CD14-positive monocyte (primary cell): ENCODE measurements at regions not wholly inside any gene's neighbourhood (a gene's known extent, or its start where the extent isn't known, plus 50 kb on each side); places are given as distances from the start of the nearest gene placed in this dataset.

Experiments
- DNase-seq, 3 donors: peaks; one replicate each; pipeline ENCODE4 v3.0.0-alpha.2; 2011 to 2022
- H2AFZ ChIP-seq: 2 replicates; pipeline ENCODE4 v1.6.0; 2012; ENCODE audit warnings: mild to moderate bottlenecking, low read depth, low read length, inconsistent platforms; ENCODE audit not compliant: insufficient read depth, poor library complexity, severe bottlenecking
- H3K27ac ChIP-seq, 2 donors: 1 replicate in 1 of 2; 2 replicates in 1 of 2; pipeline ENCODE4 v1.5.1; 2012 to 2013; ENCODE audit warnings: low read length in 2 of 2, control low read depth in 1 of 2, inconsistent platforms in 1 of 2, low read depth in 1 of 2, mild to moderate bottlenecking in 1 of 2
- H3K27me3 ChIP-seq, 2 donors: one replicate each; pipeline versions ENCODE4 v1.6.0 to v1.6.1; 2011 to 2013; ENCODE audit warnings: low read length in 2 of 2; ENCODE audit not compliant: control insufficient read depth in 2 of 2, insufficient read depth in 2 of 2
- H3K36me3 ChIP-seq, 2 donors: replicated peaks in 1 of 2; 1 replicate in 1 of 2; 2 replicates in 1 of 2; pipeline versions ENCODE4 v1.5.1 to v1.6.1; 2012 to 2013; ENCODE audit warnings: low read length in 2 of 2, control low read depth in 1 of 2, inconsistent platforms in 1 of 2, mild to moderate bottlenecking in 1 of 2; ENCODE audit not compliant: insufficient read depth in 2 of 2, control insufficient read depth in 1 of 2
- H3K4me1 ChIP-seq, 2 donors: 1 replicate in 1 of 2; 2 replicates in 1 of 2; pipeline versions ENCODE4 v1.5.1 to v1.6.1; 2012 to 2013; ENCODE audit warnings: low read length in 2 of 2, control low read depth in 1 of 2, inconsistent platforms in 1 of 2, mild to moderate bottlenecking in 1 of 2, moderate library complexity in 1 of 2; ENCODE audit not compliant: insufficient read depth in 2 of 2, control insufficient read depth in 1 of 2
- H3K4me2 ChIP-seq: replicated peaks from 2 replicates; pipeline ENCODE3; 2012; ENCODE audit warnings: low read length, moderate library complexity, mild to moderate bottlenecking; ENCODE audit not compliant: poor library complexity, severe bottlenecking; ENCODE audit errors: extremely low read depth
- H3K4me3 ChIP-seq, 3 experiments: fragments of 200-600 bp in 1 of 3; sonication (generic) in 1 of 3; replicated peaks in 1 of 3; 1 replicate in 2 of 3; 2 replicates in 1 of 3; pipeline ENCODE4 v1.5.1; 2011 to 2013; ENCODE audit warnings: low read length in 3 of 3, mild to moderate bottlenecking in 3 of 3, control low read depth in 2 of 3, low read depth in 2 of 3, inconsistent platforms in 1 of 3, moderate library complexity in 1 of 3
- H3K79me2 ChIP-seq: 2 replicates; pipeline ENCODE4 v1.6.0; 2012; ENCODE audit warnings: mild to moderate bottlenecking, control low read depth, inconsistent platforms, low read length, moderate library complexity; ENCODE audit not compliant: insufficient read depth
- H3K9ac ChIP-seq: 2 replicates; pipeline ENCODE4 v1.6.0; 2017; ENCODE audit warnings: low read length, mild to moderate bottlenecking; ENCODE audit not compliant: insufficient read depth, poor library complexity, severe bottlenecking
- H3K9me3 ChIP-seq, 2 donors: replicated peaks in 1 of 2; 1 replicate in 1 of 2; 2 replicates in 1 of 2; pipeline versions ENCODE4 v1.5.1 to v1.6.1; 2012 to 2013; ENCODE audit warnings: low read length in 2 of 2, control low read depth in 1 of 2; ENCODE audit not compliant: control insufficient read depth in 1 of 2, insufficient read depth in 1 of 2
- H4K20me1 ChIP-seq: 2 replicates; pipeline ENCODE4 v1.6.0; 2012; ENCODE audit warnings: mild to moderate bottlenecking, low read length, control low read depth, moderate library complexity; ENCODE audit not compliant: insufficient read depth
- H3K27ac Mint-ChIP-seq, 7 donors: one replicate each; pipeline ENCODE4 v1.8.0; 2020; ENCODE audit warnings: mild to moderate bottlenecking in 7 of 7, mixed read lengths in 7 of 7, moderate library complexity in 6 of 7, inconsistent platforms in 2 of 7
- H3K27me3 Mint-ChIP-seq, 3 donors: one replicate each; pipeline ENCODE4 v1.8.0; 2021 to 2022; ENCODE audit warnings: low read depth in 3 of 3, mild to moderate bottlenecking in 3 of 3, mixed read lengths in 3 of 3, moderate library complexity in 3 of 3, inconsistent platforms in 1 of 3
- H3K36me3 Mint-ChIP-seq, 2 donors: one replicate each; pipeline ENCODE4 v1.8.0; 2020; ENCODE audit warnings: mixed read lengths in 2 of 2, inconsistent platforms in 1 of 2, mild to moderate bottlenecking in 1 of 2
- H3K4me1 Mint-ChIP-seq: one replicate; pipeline ENCODE4 v1.8.0; 2020; ENCODE audit warnings: mild to moderate bottlenecking, mixed read lengths
- H3K4me3 Mint-ChIP-seq, 2 donors: one replicate each; pipeline ENCODE4 v1.8.0; 2020; ENCODE audit warnings: mild to moderate bottlenecking in 2 of 2, mixed read lengths in 2 of 2, moderate library complexity in 1 of 2
- H3K9me3 Mint-ChIP-seq, 7 donors: one replicate each; pipeline ENCODE4 v1.8.0; 2020 to 2022; ENCODE audit warnings: mixed read lengths in 7 of 7, mild to moderate bottlenecking in 6 of 7, moderate library complexity in 6 of 7, inconsistent platforms in 2 of 7
- WGBS: methylation state at CpG from one replicate; pipeline ENCODE4 v1.1.5; 2013; ENCODE audit warnings: missing lambda C conversion rate; ENCODE audit not compliant: insufficient coverage; 5-methylcytosine and 5-hydroxymethylcytosine counted together
- intact Hi-C, 2 donors: fragments of 100-400 bp; cut with micrococcal nuclease; formaldehyde crosslinking; loops; one replicate each; pipeline versions ENCODE4 v1.15.0 to v1.15.1; 2023
- TF ChIP-seq, protein P1 (sequence below): fragments of 200-600 bp; IDR thresholded peaks from one replicate; pipeline ENCODE4 v1.8.0; 2022; ENCODE audit warnings: antibody characterized with exemption, mild to moderate bottlenecking

- intact Hi-C loops, result no loop called here
- Mint-ChIP-seq H3K27me3 (peaks cover 0 to 5% (median 2%) of the 10 kb centered on the region in 3 donors), H3K36me3 (no peaks in the 10 kb centered on the region), H3K4me3 (no peak overlapping the region), H3K9me3 (no peaks in the 10 kb centered on the region), H3K27ac (no peak overlapping the region), H3K4me1 (no peaks in the 10 kb centered on the region)
- H3K27ac ChIP-seq, result no peak overlapping the region
- H3K79me2 ChIP-seq, result no peaks in the 10 kb centered on the region
- H4K20me1 ChIP-seq, result no peaks in the 10 kb centered on the region
- H3K27me3 ChIP-seq, result no peaks in the 10 kb centered on the region
- H3K9ac ChIP-seq, result no peak overlapping the region
- no peaks in the 10 kb centered on the region for H3K9me3 ChIP-seq
- no peaks in the 10 kb centered on the region for H3K36me3 ChIP-seq
- H3K4me3 ChIP-seq, result no peak overlapping the region
- H2AFZ ChIP-seq, result no peak overlapping the region
- H3K4me2 ChIP-seq, result no peak overlapping the region
- TF ChIP-seq, protein P1, sequence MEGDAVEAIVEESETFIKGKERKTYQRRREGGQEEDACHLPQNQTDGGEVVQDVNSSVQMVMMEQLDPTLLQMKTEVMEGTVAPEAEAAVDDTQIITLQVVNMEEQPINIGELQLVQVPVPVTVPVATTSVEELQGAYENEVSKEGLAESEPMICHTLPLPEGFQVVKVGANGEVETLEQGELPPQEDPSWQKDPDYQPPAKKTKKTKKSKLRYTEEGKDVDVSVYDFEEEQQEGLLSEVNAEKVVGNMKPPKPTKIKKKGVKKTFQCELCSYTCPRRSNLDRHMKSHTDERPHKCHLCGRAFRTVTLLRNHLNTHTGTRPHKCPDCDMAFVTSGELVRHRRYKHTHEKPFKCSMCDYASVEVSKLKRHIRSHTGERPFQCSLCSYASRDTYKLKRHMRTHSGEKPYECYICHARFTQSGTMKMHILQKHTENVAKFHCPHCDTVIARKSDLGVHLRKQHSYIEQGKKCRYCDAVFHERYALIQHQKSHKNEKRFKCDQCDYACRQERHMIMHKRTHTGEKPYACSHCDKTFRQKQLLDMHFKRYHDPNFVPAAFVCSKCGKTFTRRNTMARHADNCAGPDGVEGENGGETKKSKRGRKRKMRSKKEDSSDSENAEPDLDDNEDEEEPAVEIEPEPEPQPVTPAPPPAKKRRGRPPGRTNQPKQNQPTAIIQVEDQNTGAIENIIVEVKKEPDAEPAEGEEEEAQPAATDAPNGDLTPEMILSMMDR, result no peak
- DNase-seq, result no peak
- 80% methylated on average over 5 of the region's 12 CpGs for WGBS
- no peaks in the 10 kb centered on the region for H3K4me1 ChIP-seq
Observed at GRCh38 chr2:12096051-12096787, 349.8 kb downstream of the LPIN1 start.

DNA sequence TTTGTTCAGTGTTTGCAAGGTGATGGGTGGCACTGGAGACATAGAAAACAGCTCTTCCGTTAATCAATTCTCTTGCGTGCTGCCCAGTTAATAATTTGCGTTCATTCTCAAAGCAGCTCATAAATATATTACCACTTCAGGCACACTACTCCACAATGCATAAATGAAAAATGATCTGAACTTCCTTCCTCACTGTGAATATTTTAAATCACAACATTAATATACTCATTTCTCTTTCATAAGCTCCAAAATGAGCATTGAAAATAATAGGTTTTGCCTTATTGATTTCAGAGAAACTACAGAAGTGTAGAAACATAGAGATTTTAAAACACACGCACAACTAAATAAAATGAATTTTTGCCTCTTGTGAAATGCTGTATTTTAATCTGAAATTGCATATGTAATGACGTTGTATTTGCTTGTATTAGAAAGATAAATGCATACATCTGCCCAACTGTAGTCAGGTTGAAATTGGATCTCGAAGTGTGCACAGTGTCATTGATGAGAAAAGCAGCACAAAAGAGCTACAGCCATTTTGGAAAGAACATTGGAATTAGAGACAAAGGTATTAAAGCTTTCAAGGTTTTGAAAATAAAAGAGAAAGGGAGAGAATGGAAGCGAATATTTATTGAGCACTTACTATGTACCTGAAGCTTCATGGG, 350.5 kb downstream of the LPIN1 start:
- H3K9ac ChIP-seq, result no peak overlapping the region
- H3K79me2 ChIP-seq, result no peaks in the 10 kb centered on the region
- no peaks in the 10 kb centered on the region for H3K4me1 Mint-ChIP-seq
- H3K9me3 Mint-ChIP-seq, result peaks cover 0 to 2% (median 0%) of the 10 kb centered on the region in 7 donors
- TF ChIP-seq, protein P1, result no peak
- H3K4me2 ChIP-seq, result no peak overlapping the region
- H3K4me3 Mint-ChIP-seq, result no peak overlapping the region
- 65% methylated on average over 3 of the region's 7 CpGs for WGBS
- intact Hi-C loops, result no loop called here
- no peak for DNase-seq
- H3K27me3 Mint-ChIP-seq, result peaks cover 0 to 5% (median 2%) of the 10 kb centered on the region in 3 donors
- no peak overlapping the region for H2AFZ ChIP-seq
- no peak overlapping the region for H3K27ac ChIP-seq
- H3K27me3 ChIP-seq, result no peaks in the 10 kb centered on the region
- H3K36me3 Mint-ChIP-seq, result no peaks in the 10 kb centered on the region
- H3K36me3 ChIP-seq, result no peaks in the 10 kb centered on the region
- H3K4me3 ChIP-seq, result no peak overlapping the region
- H4K20me1 ChIP-seq, result no peaks in the 10 kb centered on the region
- H3K4me1 ChIP-seq, result no peaks in the 10 kb centered on the region
- H3K27ac Mint-ChIP-seq, result no peak overlapping the region
- H3K9me3 ChIP-seq, result no peaks in the 10 kb centered on the region
